22Rv1 (cell line): ENCODE measurements at regions not wholly inside any gene's neighbourhood (a gene's known extent, or its start where the extent isn't known, plus 50 kb on each side); places are given as distances from the start of the nearest gene placed in this dataset.

Experiments
- ZFX ChIP-seq: fragments of 450-650 bp; IDR thresholded peaks from 2 replicates; pipeline ENCODE4 v1.6.1; 2017; ENCODE audit warnings: antibody characterized with exemption, borderline replicate concordance
- TF ChIP-seq, protein P1 (sequence below): fragments of 450-650 bp; IDR thresholded peaks from 2 replicates; pipeline ENCODE4 v1.5.1; 2017; ENCODE audit warnings: mild to moderate bottlenecking

DNA sequence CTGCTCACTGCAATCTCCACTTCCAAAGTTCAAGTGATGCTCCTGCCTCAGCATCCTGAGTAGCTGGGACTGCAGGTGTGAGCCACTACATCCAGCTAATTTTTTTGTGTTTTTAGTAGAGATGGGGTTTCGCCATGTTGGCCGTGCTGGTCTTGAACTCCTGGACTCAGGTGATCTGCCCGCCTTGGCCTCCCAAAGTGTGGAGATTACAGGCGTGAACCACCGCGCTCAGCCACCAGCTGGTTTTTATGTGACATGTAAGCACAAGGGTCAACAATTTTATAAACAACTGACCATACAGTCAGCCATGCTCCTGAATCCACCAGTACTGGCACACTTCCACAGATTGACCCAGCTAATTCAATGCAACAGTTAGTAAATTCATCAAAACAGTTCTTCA is 526.3 kb upstream of the LRRC4C start:
- TF ChIP-seq ZFX, result no peak
- TF ChIP-seq, protein P1, sequence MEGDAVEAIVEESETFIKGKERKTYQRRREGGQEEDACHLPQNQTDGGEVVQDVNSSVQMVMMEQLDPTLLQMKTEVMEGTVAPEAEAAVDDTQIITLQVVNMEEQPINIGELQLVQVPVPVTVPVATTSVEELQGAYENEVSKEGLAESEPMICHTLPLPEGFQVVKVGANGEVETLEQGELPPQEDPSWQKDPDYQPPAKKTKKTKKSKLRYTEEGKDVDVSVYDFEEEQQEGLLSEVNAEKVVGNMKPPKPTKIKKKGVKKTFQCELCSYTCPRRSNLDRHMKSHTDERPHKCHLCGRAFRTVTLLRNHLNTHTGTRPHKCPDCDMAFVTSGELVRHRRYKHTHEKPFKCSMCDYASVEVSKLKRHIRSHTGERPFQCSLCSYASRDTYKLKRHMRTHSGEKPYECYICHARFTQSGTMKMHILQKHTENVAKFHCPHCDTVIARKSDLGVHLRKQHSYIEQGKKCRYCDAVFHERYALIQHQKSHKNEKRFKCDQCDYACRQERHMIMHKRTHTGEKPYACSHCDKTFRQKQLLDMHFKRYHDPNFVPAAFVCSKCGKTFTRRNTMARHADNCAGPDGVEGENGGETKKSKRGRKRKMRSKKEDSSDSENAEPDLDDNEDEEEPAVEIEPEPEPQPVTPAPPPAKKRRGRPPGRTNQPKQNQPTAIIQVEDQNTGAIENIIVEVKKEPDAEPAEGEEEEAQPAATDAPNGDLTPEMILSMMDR, result no peak
